DND-41 (cell line): ENCODE measurements at regions not wholly inside any gene's neighbourhood (a gene's known extent, or its start where the extent isn't known, plus 50 kb on each side); places are given as distances from the start of the nearest gene placed in this dataset.

ENCODE experiments used
- CTCF ChIP-seq: IDR thresholded peaks from 2 replicates; pipeline ENCODE4 v1.5.1; 2012; ENCODE audit warnings: borderline replicate concordance, low read length, moderate library complexity, mild to moderate bottlenecking; ENCODE audit not compliant: poor library complexity, severe bottlenecking; ENCODE audit errors: extremely low read depth
- EZH2 ChIP-seq: IDR thresholded peaks from 3 replicates; pipeline ENCODE4 v1.6.1; 2012; ENCODE audit warnings: borderline replicate concordance, low read depth, mild to moderate bottlenecking, moderate library complexity, low read length, inconsistent platforms; ENCODE audit not compliant: severe bottlenecking

GRCh38 chr20:55530763-55531162 lies 474.6 kb downstream of the CBLN4 start:
- TF ChIP-seq EZH2 (no peak), CTCF (no peak)
